ENCODE measurements at regions not wholly inside any gene's neighbourhood (a gene's known extent, or its start where the extent isn't known, plus 50 kb on each side); places are given as distances from the start of the nearest gene placed in this dataset.

DNA sequence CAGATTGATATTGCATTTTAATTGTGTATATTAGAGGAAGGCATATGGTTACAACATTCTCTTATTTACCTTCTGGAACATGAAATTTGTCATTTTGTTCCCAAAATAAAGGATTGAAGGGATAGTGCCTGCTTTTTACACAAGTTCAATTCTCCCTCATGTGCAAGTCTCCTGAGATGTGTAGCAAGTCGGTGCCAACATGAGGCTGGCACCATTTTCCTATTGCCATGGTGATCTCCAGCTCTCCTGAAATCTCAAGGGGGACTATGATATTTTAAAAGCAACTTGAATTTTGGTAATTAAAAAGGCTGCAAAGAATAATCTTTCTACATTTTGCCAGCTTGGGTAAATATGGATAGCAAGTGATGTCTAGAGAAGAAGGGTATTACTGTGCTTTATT, 693.3 kb upstream of the WWC1 start:
- DNase-seq, result no peak
- H3K27ac ChIP-seq, result no peak overlapping the region
- intact Hi-C loops (cut with DNase I), result no loop called here
- TF ChIP-seq, protein P1, sequence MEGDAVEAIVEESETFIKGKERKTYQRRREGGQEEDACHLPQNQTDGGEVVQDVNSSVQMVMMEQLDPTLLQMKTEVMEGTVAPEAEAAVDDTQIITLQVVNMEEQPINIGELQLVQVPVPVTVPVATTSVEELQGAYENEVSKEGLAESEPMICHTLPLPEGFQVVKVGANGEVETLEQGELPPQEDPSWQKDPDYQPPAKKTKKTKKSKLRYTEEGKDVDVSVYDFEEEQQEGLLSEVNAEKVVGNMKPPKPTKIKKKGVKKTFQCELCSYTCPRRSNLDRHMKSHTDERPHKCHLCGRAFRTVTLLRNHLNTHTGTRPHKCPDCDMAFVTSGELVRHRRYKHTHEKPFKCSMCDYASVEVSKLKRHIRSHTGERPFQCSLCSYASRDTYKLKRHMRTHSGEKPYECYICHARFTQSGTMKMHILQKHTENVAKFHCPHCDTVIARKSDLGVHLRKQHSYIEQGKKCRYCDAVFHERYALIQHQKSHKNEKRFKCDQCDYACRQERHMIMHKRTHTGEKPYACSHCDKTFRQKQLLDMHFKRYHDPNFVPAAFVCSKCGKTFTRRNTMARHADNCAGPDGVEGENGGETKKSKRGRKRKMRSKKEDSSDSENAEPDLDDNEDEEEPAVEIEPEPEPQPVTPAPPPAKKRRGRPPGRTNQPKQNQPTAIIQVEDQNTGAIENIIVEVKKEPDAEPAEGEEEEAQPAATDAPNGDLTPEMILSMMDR (IDR thresholded peaks at IDR 0.05), result no peak
- no peak overlapping the region for H3K4me3 ChIP-seq
- no peaks in the 10 kb centered on the region for H3K4me1 ChIP-seq
- 74 to 87% methylated on average over 1 of the region's 1 CpG for WGBS, 2 donors
- no peak for ATAC-seq
- H3K36me3 ChIP-seq, result no peaks in the 10 kb centered on the region
- no peak for FAIRE-seq
- no peaks in the 10 kb centered on the region for H3K9me3 ChIP-seq
- H3K27me3 ChIP-seq, result no peaks in the 10 kb centered on the region

DNA sequence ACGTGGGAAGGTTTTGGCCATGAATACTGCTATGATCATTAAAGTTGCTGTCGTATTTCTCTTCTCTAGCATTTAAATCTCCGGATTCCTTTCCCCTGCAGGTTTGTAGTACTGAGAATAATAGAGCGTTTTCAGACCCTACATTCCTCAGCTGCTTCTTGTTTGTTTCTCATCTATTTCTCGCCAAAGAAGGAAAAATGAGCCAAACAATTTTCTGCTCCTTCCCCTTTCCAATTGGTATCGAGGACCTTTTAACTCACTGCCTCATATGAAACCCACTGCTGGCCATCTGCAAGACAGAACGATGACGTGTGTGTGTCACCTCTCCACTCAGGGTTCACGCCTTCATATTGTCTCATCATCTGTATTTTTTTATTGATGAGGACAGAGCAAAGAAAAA, 689.4 kb upstream of the WWC1 start:
- ATAC-seq (no peak), DNase-seq (no peak), FAIRE-seq (no peak)
- WGBS, 2 donors, result 52 to 63% methylated on average over 9 of the region's 9 CpGs
- H3K9me3 ChIP-seq, result no peaks in the 10 kb centered on the region
- H3K36me3 ChIP-seq, result no peaks in the 10 kb centered on the region
- H3K27ac ChIP-seq, result no peak overlapping the region
- no peaks in the 10 kb centered on the region for H3K4me1 ChIP-seq
- intact Hi-C loops (cut with DNase I), result no loop called here
- no peaks in the 10 kb centered on the region for H3K27me3 ChIP-seq
- H3K4me3 ChIP-seq, result no peak overlapping the region
- TF ChIP-seq, protein P1 (IDR thresholded peaks at IDR 0.05), result no peak

DNA sequence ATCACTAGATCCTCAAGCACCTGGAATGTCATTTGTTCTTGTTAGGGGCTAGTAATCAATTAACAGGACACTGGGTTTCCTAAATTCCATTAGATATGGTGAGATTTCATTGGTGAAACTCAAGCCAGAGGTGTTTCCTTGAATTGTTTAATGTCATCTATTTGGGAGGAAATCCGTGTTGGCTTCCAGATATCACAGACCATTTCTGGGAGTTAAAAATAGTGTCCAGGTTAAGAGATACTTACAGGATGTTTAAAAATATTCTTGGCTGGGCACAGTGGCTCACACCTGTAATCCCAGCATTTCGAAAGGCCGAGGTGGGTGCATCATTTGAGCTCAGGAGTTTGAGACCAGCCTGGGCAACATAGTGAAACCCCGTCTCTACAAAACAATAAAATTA, 688.3 kb upstream of the WWC1 start:
- Histone ChIP-seq H3K9me3 (no peaks in the 10 kb centered on the region), H3K36me3 (no peaks in the 10 kb centered on the region), H3K27ac (no peak overlapping the region), H3K27me3 (no peaks in the 10 kb centered on the region), H3K4me1 (no peaks in the 10 kb centered on the region), H3K4me3 (no peak overlapping the region)
- intact Hi-C loops (cut with DNase I), result no loop called here
- no peak for FAIRE-seq
- DNase-seq, result no peak
- TF ChIP-seq, protein P1 (IDR thresholded peaks at IDR 0.05), result no peak
- ATAC-seq, result no peak
- WGBS, 2 donors, result 63 to 68% methylated on average over 4 of the region's 4 CpGs

DNA sequence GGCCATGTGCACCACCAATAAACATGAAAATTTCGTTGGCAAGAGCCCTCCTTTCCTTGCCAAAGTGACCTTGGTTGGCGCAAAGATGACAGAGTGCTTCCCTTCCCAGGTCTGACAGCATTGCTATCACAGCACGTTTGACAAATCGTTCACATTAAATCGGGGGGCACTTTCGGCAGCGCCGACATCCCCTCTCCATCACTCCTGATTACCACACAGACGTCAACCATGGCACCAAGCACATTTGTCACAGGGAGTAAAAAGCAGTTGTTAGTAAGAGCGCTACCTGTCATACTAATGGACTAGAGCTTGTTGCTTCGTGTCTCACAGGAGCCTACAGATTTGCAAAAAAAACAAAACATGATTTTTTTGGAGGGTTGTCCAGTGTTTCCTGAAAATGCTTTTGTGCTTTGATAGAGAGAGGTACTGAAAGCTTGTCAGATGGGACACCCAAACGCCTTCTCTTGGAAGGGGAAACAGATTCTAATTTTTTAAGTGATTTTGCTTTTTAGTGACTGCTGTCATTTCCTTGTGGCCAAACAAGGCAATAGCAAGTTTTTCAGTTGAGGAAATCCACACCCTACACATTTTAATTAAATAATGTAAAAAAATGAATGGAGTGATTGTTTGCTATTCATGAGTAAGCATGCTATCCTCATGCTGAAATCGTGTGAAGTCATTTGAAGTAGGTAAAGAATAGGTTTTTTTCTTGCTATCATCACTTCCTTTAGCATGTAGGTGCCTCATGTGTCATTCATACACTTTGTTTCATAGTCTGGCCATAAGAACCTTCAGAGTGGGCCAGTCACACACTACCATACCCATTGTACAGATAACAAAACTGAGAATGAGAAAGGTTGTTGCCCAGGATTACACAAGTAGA, 682.8 kb upstream of the WWC1 start:
- WGBS, 2 donors, result 67 to 78% methylated on average over 13 of the region's 13 CpGs
- no peaks in the 10 kb centered on the region for H3K27me3 ChIP-seq
- no peaks in the 10 kb centered on the region for H3K4me1 ChIP-seq
- intact Hi-C loops (cut with DNase I), result no loop called here
- ATAC-seq (peak in 1 of 4 donors; percentile 30), DNase-seq (no peak), FAIRE-seq (no peak)
- no peaks in the 10 kb centered on the region for H3K9me3 ChIP-seq
- TF ChIP-seq, protein P1 (IDR thresholded peaks at IDR 0.05), result no peak
- no peaks in the 10 kb centered on the region for H3K36me3 ChIP-seq
- H3K27ac ChIP-seq, result no peak overlapping the region
- H3K4me3 ChIP-seq, result no peak overlapping the region

DNA sequence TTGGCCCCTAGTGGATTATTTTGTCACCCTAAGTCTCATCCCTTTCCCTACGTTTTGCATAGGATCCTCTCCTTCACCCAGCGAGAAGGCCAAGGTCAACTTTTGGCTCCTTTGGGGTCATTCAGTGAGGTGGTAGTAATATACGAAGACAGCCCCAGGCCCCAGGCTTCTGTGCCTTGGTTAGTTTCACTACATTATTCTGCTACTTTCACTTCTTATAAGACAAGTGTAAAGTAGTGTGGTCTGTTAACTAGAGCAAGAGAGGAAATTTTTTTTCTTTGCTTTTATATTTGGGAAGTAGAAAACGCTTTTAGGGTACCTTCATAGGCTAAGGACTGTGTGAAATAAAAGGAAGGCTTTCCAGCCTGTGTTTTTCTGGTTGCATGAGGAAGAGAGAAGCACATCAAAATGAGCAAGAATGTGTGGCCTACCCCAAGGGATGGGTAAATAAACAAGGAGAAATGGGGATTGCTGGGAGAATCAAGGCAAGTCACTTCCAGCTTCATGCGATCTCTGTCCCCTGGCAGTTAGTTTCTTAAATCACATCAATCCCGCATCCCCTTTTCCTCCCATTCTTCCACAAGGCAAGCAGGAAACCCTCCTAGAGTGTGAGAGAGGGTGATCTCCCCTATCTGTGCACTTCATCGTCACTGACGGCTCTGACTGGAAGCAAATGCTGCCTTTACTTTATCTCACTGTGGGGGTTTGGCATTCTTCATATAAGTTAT, 677.0 kb upstream of the WWC1 start:
- Histone ChIP-seq H3K9me3 (no peaks in the 10 kb centered on the region), H3K27ac (no peak overlapping the region), H3K36me3 (no peaks in the 10 kb centered on the region), H3K27me3 (no peaks in the 10 kb centered on the region), H3K4me3 (no peak overlapping the region), H3K4me1 (no peaks in the 10 kb centered on the region)
- TF ChIP-seq, protein P1 (IDR thresholded peaks at IDR 0.05), result no peak
- 69 to 71% methylated on average over 8 of the region's 8 CpGs for WGBS, 2 donors
- no peak for DNase-seq
- no peak for FAIRE-seq
- intact Hi-C loops (cut with DNase I), result no loop called here
- ATAC-seq, result no peak

Measured in pancreas (tissue), 10 donors.